ENCODE measurements at regions not wholly inside any gene's neighbourhood (a gene's known extent, or its start where the extent isn't known, plus 50 kb on each side); places are given as distances from the start of the nearest gene placed in this dataset.

GRCh38 chr20:60478533-60478932 is 520.3 kb downstream of the CDH26 start:
- no peak for TF ChIP-seq CTCF (IDR thresholded peaks at IDR 0.05; ENCODE audit: insufficient read depth, low read length)
- TF ChIP-seq REST (IDR thresholded peaks at IDR 0.05; ENCODE audit: insufficient replicate concordance, low read depth), result no peak

Measured in HL-60 (cell line).